Breast epithelium (tissue), 4 donors: ENCODE measurements at regions not wholly inside any gene's neighbourhood (a gene's known extent, or its start where the extent isn't known, plus 50 kb on each side); places are given as distances from the start of the nearest gene placed in this dataset.

Experiments
- DNase-seq, 2 donors: peaks; one replicate each; pipeline ENCODE4 v3.0.0-alpha.2; 2019; ENCODE audit warnings: low spot score in 2 of 2
- H3K27ac ChIP-seq, 2 donors: fragments of 200-600 bp; sonication (generic) in 1 of 2; one replicate each; pipeline ENCODE4 v1.5.1; 2016 to 2019; ENCODE audit warnings: mild to moderate bottlenecking in 1 of 2
- H3K27me3 ChIP-seq, 2 donors: fragments of 200-600 bp; sonication (generic) in 1 of 2; one replicate each; pipeline versions ENCODE4 v1.5.1 to v1.6.0; 2017 to 2019; ENCODE audit warnings: control low read depth in 1 of 2, mild to moderate bottlenecking in 1 of 2
- H3K36me3 ChIP-seq: fragments of 200-600 bp; one replicate; pipeline ENCODE4 v1.5.1; 2019
- H3K4me1 ChIP-seq, 2 donors: fragments of 200-600 bp; sonication (generic); one replicate each; pipeline ENCODE4 v1.5.1; 2016 to 2019; ENCODE audit warnings: control low read depth in 1 of 2
- H3K4me3 ChIP-seq, 3 donors: fragments of 200-600 bp; sonication (generic); 1 replicate in 2 of 3; 2 replicates in 1 of 3; pipeline ENCODE4 v1.5.1; 2016 to 2019; ENCODE audit warnings: mild to moderate bottlenecking in 3 of 3, moderate library complexity in 2 of 3
- H3K9me3 ChIP-seq, 2 donors: fragments of 200-600 bp; sonication (generic) in 1 of 2; one replicate each; pipeline ENCODE4 v1.5.1; 2016 to 2019; ENCODE audit warnings: control low read depth in 1 of 2
- CTCF ChIP-seq, 3 donors: fragments of 450-650 bp; IDR thresholded peaks; one replicate each; pipeline ENCODE4 v1.5.1; 2016 to 2017; ENCODE audit warnings: antibody characterized with exemption in 3 of 3, mild to moderate bottlenecking in 3 of 3, moderate library complexity in 3 of 3
- POLR2A ChIP-seq: fragments of 450-650 bp; IDR thresholded peaks from one replicate; pipeline ENCODE4 v1.6.1; 2016; ENCODE audit warnings: antibody characterized with exemption, mild to moderate bottlenecking, moderate library complexity
- POLR2AphosphoS5 ChIP-seq, 3 donors: sonication (generic); formaldehyde crosslinking; IDR thresholded peaks; one replicate each; pipeline ENCODE4 v1.6.1; 2017; ENCODE audit warnings: antibody characterized with exemption in 3 of 3
- intact Hi-C: fragments of 100-400 bp; cut with DNase I; formaldehyde crosslinking; loops from one replicate; pipeline ENCODE4 v1.15.1; 2023; ENCODE audit warnings: low total_unique reads

GRCh38 chr9:118586978-118587377 lies 782.3 kb downstream of the BRINP1 start:
- H3K36me3 ChIP-seq: no peaks in the 10 kb centered on the region
- no peaks in the 10 kb centered on the region for H3K27me3 ChIP-seq
- no peaks in the 10 kb centered on the region for H3K9me3 ChIP-seq
- no peak for TF ChIP-seq POLR2A
- no peak for TF ChIP-seq POLR2AphosphoS5 (IDR thresholded peaks at IDR 0.05)
- no peak for TF ChIP-seq CTCF (IDR thresholded peaks at IDR 0.05)
- no peak overlapping the region for H3K4me3 ChIP-seq
- no peaks in the 10 kb centered on the region for H3K4me1 ChIP-seq
- H3K27ac ChIP-seq: no peak overlapping the region
- DNase-seq: no peak
- intact Hi-C loops: no loop called here

- intact Hi-C loops: loop anchor here (5.0 kb wide), 2 partner anchors 103 to 767 kb away; no protein-coding TSS in a partner anchor
- Histone ChIP-seq H3K9me3 (no peaks in the 10 kb centered on the region), H3K27me3 (no peaks in the 10 kb centered on the region), H3K4me3 (no peak overlapping the region), H3K27ac (no peak overlapping the region), H3K36me3 (no peaks in the 10 kb centered on the region), H3K4me1 (no peaks in the 10 kb centered on the region)
- TF ChIP-seq CTCF (IDR thresholded peaks at IDR 0.05) (no peak), POLR2A (no peak), POLR2AphosphoS5 (IDR thresholded peaks at IDR 0.05) (no peak)
- DNase-seq: no peak
Measured at GRCh38 chr9:118594428-118594827, 774.8 kb downstream of the BRINP1 start.

GRCh38 chr9:118595719-118596305 lies 773.4 kb downstream of the BRINP1 start:
- no peaks in the 10 kb centered on the region for H3K9me3 ChIP-seq
- no peak overlapping the region for H3K27ac ChIP-seq
- intact Hi-C loops: no loop called here
- H3K36me3 ChIP-seq: no peaks in the 10 kb centered on the region
- peak in 1 of 2 donors; percentile 28 for DNase-seq
- H3K4me1 ChIP-seq: no peaks in the 10 kb centered on the region
- TF ChIP-seq CTCF (IDR thresholded peaks at IDR 0.05): peak in 1 of 3 donors; percentile 41
- TF ChIP-seq POLR2A: no peak
- no peak for TF ChIP-seq POLR2AphosphoS5 (IDR thresholded peaks at IDR 0.05)
- H3K4me3 ChIP-seq: no peak overlapping the region
- no peaks in the 10 kb centered on the region for H3K27me3 ChIP-seq

GRCh38 chr9:118596374-118597015 lies 772.7 kb downstream of the BRINP1 start:
- Histone ChIP-seq H3K9me3 (no peaks in the 10 kb centered on the region), H3K4me3 (no peak overlapping the region), H3K36me3 (no peaks in the 10 kb centered on the region), H3K27ac (no peak overlapping the region), H3K4me1 (no peaks in the 10 kb centered on the region), H3K27me3 (no peaks in the 10 kb centered on the region)
- intact Hi-C loops: no loop called here
- TF ChIP-seq CTCF (IDR thresholded peaks at IDR 0.05) (no peak), POLR2AphosphoS5 (IDR thresholded peaks at IDR 0.05) (no peak), POLR2A (no peak)
- DNase-seq: no peak

- DNase-seq: no peak
- Histone ChIP-seq H3K9me3 (no peaks in the 10 kb centered on the region), H3K27ac (no peak overlapping the region), H3K4me3 (no peak overlapping the region), H3K36me3 (no peaks in the 10 kb centered on the region), H3K4me1 (no peaks in the 10 kb centered on the region), H3K27me3 (no peaks in the 10 kb centered on the region)
- intact Hi-C loops: no loop called here
- no peak for TF ChIP-seq CTCF (IDR thresholded peaks at IDR 0.05)
- TF ChIP-seq POLR2A: no peak
- TF ChIP-seq POLR2AphosphoS5 (IDR thresholded peaks at IDR 0.05): no peak
Measured at GRCh38 chr9:118606668-118607067, 762.6 kb downstream of the BRINP1 start.
